KBM-7 (cell line): ENCODE measurements at regions not wholly inside any gene's neighbourhood (a gene's known extent, or its start where the extent isn't known, plus 50 kb on each side); places are given as distances from the start of the nearest gene placed in this dataset.
A peak's percentile ranks its signal among the peaks of the same experiment; 100 is the strongest.

Experiments
- DNase-seq: peaks from one replicate; pipeline ENCODE4 v3.0.0-alpha.2; 2015
- in situ Hi-C: fragments of 300-500 bp; cut with MboI; formaldehyde crosslinking; loops from 2 replicates; pipeline ENCODE4 v1.14.3; 2020; ENCODE audit warnings: low sequenced_read_pairs, low pct_unique_long_range_greater_than_20kb, mixed read lengths

- no peak for DNase-seq
- in situ Hi-C loops = loop anchor here (25.0 kb wide), 1 partner anchor 814 kb away; no protein-coding TSS in a partner anchor
Observed at GRCh38 chr9:126225611-126226609, 100.7 kb upstream of the MVB12B start.

GRCh38 chr9:126226991-126227936 is 99.4 kb upstream of the MVB12B start:
- no peak for DNase-seq
- in situ Hi-C loops = loop anchor here (25.0 kb wide), 1 partner anchor 815 kb away; no protein-coding TSS in a partner anchor

- DNase-seq = no peak
- in situ Hi-C loops = loop anchor here (25.0 kb wide), 1 partner anchor 816 kb away; no protein-coding TSS in a partner anchor
Observed at GRCh38 chr9:126228111-126228780, 98.4 kb upstream of the MVB12B start.

- peak; percentile 73 for DNase-seq
- in situ Hi-C loops = loop anchor here (25.0 kb wide), 1 partner anchor 817 kb away; no protein-coding TSS in a partner anchor
Observed at GRCh38 chr9:126228781-126229444, 97.7 kb upstream of the MVB12B start.

- no peak for DNase-seq
- in situ Hi-C loops = loop anchor here (25.0 kb wide), 1 partner anchor 817 kb away; no protein-coding TSS in a partner anchor
Observed at GRCh38 chr9:126229501-126229900, 97.1 kb upstream of the MVB12B start.

GRCh38 chr9:126230692-126231091 is 95.9 kb upstream of the MVB12B start:
- DNase-seq = no peak
- in situ Hi-C loops = loop anchor here (25.0 kb wide), 1 partner anchor 818 kb away; no protein-coding TSS in a partner anchor

GRCh38 chr9:126232461-126232860 is 94.2 kb upstream of the MVB12B start:
- DNase-seq = no peak
- in situ Hi-C loops = loop anchor here (25.0 kb wide), 1 partner anchor 820 kb away; no protein-coding TSS in a partner anchor

GRCh38 chr9:126233175-126233574 is 93.5 kb upstream of the MVB12B start:
- in situ Hi-C loops = loop anchor here (25.0 kb wide), 1 partner anchor 821 kb away; no protein-coding TSS in a partner anchor
- no peak for DNase-seq

- in situ Hi-C loops = loop anchor here (25.0 kb wide), 1 partner anchor 822 kb away; no protein-coding TSS in a partner anchor
Observed at GRCh38 chr9:126233913-126234525, 92.6 kb upstream of the MVB12B start.

GRCh38 chr9:126234681-126235335 is 91.8 kb upstream of the MVB12B start:
- in situ Hi-C loops = loop anchor here (25.0 kb wide), 1 partner anchor 823 kb away; no protein-coding TSS in a partner anchor
- DNase-seq = no peak

More at GRCh38 chr9:126233913-126234525, 92.6 kb upstream of the MVB12B start:
- DNase-seq = no peak

GRCh38 chr9:126235336-126236243 is 91.0 kb upstream of the MVB12B start:
- DNase-seq = no peak
- in situ Hi-C loops = loop anchor here (25.0 kb wide), 1 partner anchor 823 kb away; no protein-coding TSS in a partner anchor

GRCh38 chr9:126236273-126236672 is 90.4 kb upstream of the MVB12B start:
- no peak for DNase-seq
- in situ Hi-C loops = loop anchor here (25.0 kb wide), 1 partner anchor 824 kb away; no protein-coding TSS in a partner anchor

GRCh38 chr9:126238415-126238814 is 88.2 kb upstream of the MVB12B start:
- no peak for DNase-seq
- in situ Hi-C loops = loop anchor here (25.0 kb wide), 1 partner anchor 826 kb away; no protein-coding TSS in a partner anchor

- in situ Hi-C loops = loop anchor here (25.0 kb wide), 1 partner anchor 827 kb away; no protein-coding TSS in a partner anchor
- no peak for DNase-seq
Observed at GRCh38 chr9:126239515-126239914, 87.1 kb upstream of the MVB12B start.

GRCh38 chr9:126240835-126241234 is 85.8 kb upstream of the MVB12B start:
- in situ Hi-C loops = loop anchor here (25.0 kb wide), 1 partner anchor 829 kb away; no protein-coding TSS in a partner anchor
- DNase-seq = no peak

GRCh38 chr9:126248680-126249079 is 77.9 kb upstream of the MVB12B start:
- in situ Hi-C loops = loop anchor here (25.0 kb wide), 1 partner anchor 836 kb away; no protein-coding TSS in a partner anchor
- no peak for DNase-seq
